Fibroblast of the aortic adventitia (primary cell): ENCODE measurements at regions not wholly inside any gene's neighbourhood (a gene's known extent, or its start where the extent isn't known, plus 50 kb on each side); places are given as distances from the start of the nearest gene placed in this dataset.

Experiments used
- DNase-seq: peaks from one replicate; pipeline ENCODE4 v3.0.0-alpha.2; 2010; ENCODE audit warnings: low read depth
- H3K4me3 ChIP-seq: 2 replicates; pipeline ENCODE4 v1.5.1; 2011; ENCODE audit warnings: low read depth, mild to moderate bottlenecking, control low read depth, low read length, moderate library complexity
- CTCF ChIP-seq: IDR thresholded peaks from 2 replicates; pipeline ENCODE4 v1.5.1; 2011; ENCODE audit warnings: mild to moderate bottlenecking, low read length, control low read depth, inconsistent platforms; ENCODE audit not compliant: insufficient read depth

DNA sequence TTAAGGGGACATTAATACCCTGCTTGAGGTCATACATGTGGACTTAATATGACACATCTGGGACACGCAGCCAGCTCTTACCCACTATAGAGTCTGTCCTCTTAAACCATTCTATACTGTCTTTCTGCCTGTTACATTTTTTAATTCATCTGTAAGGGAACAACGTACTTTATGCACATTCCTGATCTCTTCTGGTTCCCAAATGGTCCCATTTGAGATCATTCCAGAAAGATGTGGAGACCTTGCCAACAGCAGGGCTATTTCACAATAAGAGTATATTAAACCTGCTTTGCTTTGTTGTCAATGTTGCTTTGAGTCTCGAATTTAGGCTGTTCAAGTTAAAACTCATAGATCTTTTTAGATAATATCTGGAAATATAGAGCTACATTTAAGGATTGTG, 332.2 kb upstream of the RAG2 start:
- TF ChIP-seq CTCF, result no peak
- H3K4me3 ChIP-seq, result no peak overlapping the region
- DNase-seq, result no peak

- no peak for TF ChIP-seq CTCF
- DNase-seq, result no peak
- no peak overlapping the region for H3K4me3 ChIP-seq
These were observed 331.4 kb upstream of the RAG2 start for GRCh38 chr11:36929401-36929800.

DNA sequence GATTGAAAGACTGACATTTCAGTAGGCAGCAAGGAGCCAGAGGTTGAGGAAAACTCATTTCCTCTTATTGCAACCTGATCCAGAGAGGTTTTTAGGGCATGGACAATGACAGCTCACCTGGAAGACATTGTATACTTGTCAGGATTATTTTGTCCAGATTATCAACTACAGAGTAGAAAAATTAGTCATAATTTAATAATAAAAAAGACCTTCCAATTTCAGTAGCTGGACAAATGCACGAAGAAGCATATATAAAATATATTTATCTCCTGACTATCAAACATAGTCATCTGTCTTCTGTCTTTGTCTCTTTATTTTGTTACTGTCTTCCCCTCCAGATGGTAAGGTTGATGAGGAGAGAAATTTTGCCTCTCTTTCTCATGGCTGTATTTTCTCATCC, 330.6 kb upstream of the RAG2 start:
- no peak overlapping the region for H3K4me3 ChIP-seq
- TF ChIP-seq CTCF, result no peak
- no peak for DNase-seq

DNA sequence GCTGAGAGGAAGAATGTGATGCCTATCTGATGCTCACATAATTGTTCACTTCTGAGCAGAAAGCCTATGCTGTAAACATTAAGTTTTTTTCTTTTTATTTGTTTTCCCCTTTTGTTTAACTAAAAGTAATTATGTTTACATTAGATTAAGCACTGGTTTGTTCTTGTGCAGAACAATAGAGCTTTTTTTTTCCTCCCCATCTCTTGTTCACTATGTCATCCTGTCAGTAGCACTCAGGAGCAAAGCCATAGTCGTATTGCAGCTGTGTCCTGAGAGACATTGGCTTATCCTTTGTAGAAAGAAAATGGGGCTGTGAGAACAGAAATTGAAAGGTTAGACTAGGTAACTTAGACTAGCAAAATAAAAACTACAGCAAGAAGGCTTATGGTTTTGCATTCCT, 301.8 kb upstream of the RAG2 start:
- H3K4me3 ChIP-seq, result no peak overlapping the region
- no peak for TF ChIP-seq CTCF
- no peak for DNase-seq

DNA sequence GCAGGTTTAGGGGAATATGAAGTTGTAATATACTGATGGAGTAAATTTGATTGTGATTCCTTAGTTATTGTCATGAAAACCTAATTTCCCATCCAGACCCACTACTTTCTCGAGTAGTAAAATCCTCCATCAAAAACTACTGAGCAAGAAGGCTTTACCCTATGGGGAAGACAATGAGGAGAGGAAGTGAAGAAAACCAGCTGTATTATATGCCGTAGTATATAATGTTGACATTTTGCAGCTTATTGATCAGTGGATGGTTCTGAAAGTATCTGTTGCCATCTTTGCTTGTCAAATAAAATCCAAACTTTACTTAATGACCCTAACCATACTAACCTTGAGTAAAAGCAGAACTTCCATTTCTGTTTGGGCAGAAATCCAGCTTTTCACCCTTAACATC, 292.8 kb upstream of the RAG2 start:
- H3K4me3 ChIP-seq, result no peak overlapping the region
- DNase-seq, result no peak
- no peak for TF ChIP-seq CTCF

DNA sequence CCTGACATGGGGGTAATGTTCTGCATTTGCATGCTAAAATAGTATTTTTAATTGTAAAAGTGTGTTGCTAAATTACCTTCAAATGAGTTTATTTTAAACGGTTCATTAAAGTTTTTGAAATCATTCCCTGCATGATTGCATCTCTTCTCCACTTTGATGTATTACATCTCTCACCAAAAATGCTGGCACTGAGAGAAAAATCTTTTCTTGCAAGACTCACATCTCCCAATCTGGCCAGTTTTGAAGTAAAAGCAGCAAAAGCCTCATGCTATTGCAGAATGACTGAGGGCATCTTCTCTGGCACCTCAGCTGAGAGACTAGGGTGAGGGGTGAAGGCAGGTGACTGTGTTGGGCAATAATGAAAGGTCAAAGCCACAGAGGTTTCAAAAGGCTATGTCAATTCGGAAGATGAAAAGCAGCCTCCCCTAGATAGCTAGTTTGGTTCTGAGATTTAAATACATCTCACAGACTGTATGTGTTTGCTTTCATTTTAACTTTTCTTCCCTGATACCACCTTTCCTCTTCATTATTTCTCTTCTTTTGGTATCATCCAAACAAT, 292.2 kb upstream of the RAG2 start:
- DNase-seq, result no peak
- no peak overlapping the region for H3K4me3 ChIP-seq
- TF ChIP-seq CTCF, result no peak

- no peak overlapping the region for H3K4me3 ChIP-seq
- DNase-seq, result no peak
- no peak for TF ChIP-seq CTCF
These were observed 287.1 kb upstream of the RAG2 start for GRCh38 chr11:36885154-36885553.
